Spleen (tissue), 11 donors: ENCODE measurements at regions not wholly inside any gene's neighbourhood (a gene's known extent, or its start where the extent isn't known, plus 50 kb on each side); places are given as distances from the start of the nearest gene placed in this dataset.

ENCODE experiments used
- DNase-seq: peaks from one replicate; pipeline ENCODE4 v3.0.0-alpha.2; 2020
- H3K27ac ChIP-seq, 8 donors: fragments of 200-600 bp; sonication (generic) in 7 of 8; 1 replicate in 4 of 8; 2 replicates in 4 of 8; pipeline versions ENCODE4 v1.5.0 to v1.8.0; 2016 to 2021; ENCODE audit warnings: inconsistent platforms in 4 of 8, mild to moderate bottlenecking in 4 of 8, moderate library complexity in 1 of 8
- H3K27me3 ChIP-seq, 7 donors: fragments of 200-600 bp; sonication (generic) in 6 of 7; replicated peaks in 1 of 7; 1 replicate in 4 of 7; 2 replicates in 3 of 7; pipeline versions ENCODE4 v1.5.0 to v1.8.0; 2016 to 2021; ENCODE audit warnings: inconsistent platforms in 3 of 7, mild to moderate bottlenecking in 1 of 7
- H3K36me3 ChIP-seq, 6 donors: fragments of 200-600 bp; sonication (generic) in 5 of 6; 1 replicate in 4 of 6; 2 replicates in 2 of 6; pipeline versions ENCODE4 v1.5.0 to v1.8.0; 2016 to 2021; ENCODE audit warnings: inconsistent platforms in 2 of 6
- H3K4me1 ChIP-seq, 6 donors: fragments of 200-600 bp; sonication (generic) in 5 of 6; 1 replicate in 3 of 6; 2 replicates in 3 of 6; pipeline versions ENCODE4 v1.5.0 to v1.8.0; 2016 to 2021; ENCODE audit warnings: inconsistent platforms in 3 of 6
- H3K4me3 ChIP-seq, 8 donors: fragments of 200-600 bp; sonication (generic) in 7 of 8; 1 replicate in 4 of 8; 2 replicates in 4 of 8; pipeline versions ENCODE4 v1.5.0 to v1.8.0; 2016 to 2021; ENCODE audit warnings: inconsistent platforms in 4 of 8, mild to moderate bottlenecking in 4 of 8, moderate library complexity in 2 of 8
- H3K9me3 ChIP-seq, 8 donors: fragments of 200-600 bp; sonication (generic) in 7 of 8; 1 replicate in 4 of 8; 2 replicates in 4 of 8; pipeline versions ENCODE4 v1.5.0 to v1.8.0; 2016 to 2021; ENCODE audit warnings: inconsistent platforms in 4 of 8
- POLR2A ChIP-seq, 3 donors: fragments of 450-650 bp; IDR thresholded peaks; one replicate each; pipeline ENCODE4 v1.5.1; 2017; ENCODE audit warnings: antibody characterized with exemption in 3 of 3, mild to moderate bottlenecking in 1 of 3
- POLR2AphosphoS5 ChIP-seq, 3 donors: sonication (generic); formaldehyde crosslinking; IDR thresholded peaks; one replicate each; pipeline ENCODE4 v1.5.1; 2017; ENCODE audit warnings: antibody characterized with exemption in 3 of 3
- WGBS, 5 donors: extraction: QIAGEN DNeasy Blood & Tissue Kit in 3 of 5; methylation state at CpG; one replicate each; pipeline versions ENCODE4 v1.1.5 to v1.1.7; 2013 to 2018; 5-methylcytosine and 5-hydroxymethylcytosine counted together
- intact Hi-C: fragments of 100-400 bp; cut with DNase I; formaldehyde crosslinking; loops from one replicate; pipeline ENCODE4 v1.15.0; 2023; ENCODE audit warnings: low total_unique reads
- TF ChIP-seq, protein P1 (sequence below), 11 experiments: fragments of 200-600 bp in 7 of 11; fragments of 450-650 bp in 4 of 11; sonication (generic) in 4 of 11; IDR thresholded peaks in 8 of 11; conservative IDR thresholded peaks in 3 of 11; 1 replicate in 7 of 11; 2 replicates in 4 of 11; pipeline versions ENCODE4 v1.4.0 to v1.8.0; 2016 to 2021; ENCODE audit warnings: antibody characterized with exemption in 11 of 11, inconsistent platforms in 4 of 11, mild to moderate bottlenecking in 1 of 11
- donor health status: healthy with polysubstance abuse.
- donor health status: DM: no; HTN: no; CAD: no; lungs with moderate emphysema.
- donor health status: DM: no; HTN: no; CAD: no.
- donor health status: Bipolar disorder and iron deficiency.
- donor health status: healthy.
- donor health status: DM: no; HTN: no; CAD: no.
- donor health status: DM: yes; HTN: yes; CAD: no.

- H3K4me1 ChIP-seq: no peaks in the 10 kb centered on the region
- no peak overlapping the region for H3K4me3 ChIP-seq
- H3K27ac ChIP-seq: no peak overlapping the region
- WGBS, 5 donors: 84 to 97% (median 90%) methylated on average over 2 of the region's 2 CpGs
- peaks cover 0 to 4% (median 0%) of the 10 kb centered on the region in 8 donors for H3K9me3 ChIP-seq
- intact Hi-C loops: no loop called here
- H3K27me3 ChIP-seq: no peaks in the 10 kb centered on the region
- no peaks in the 10 kb centered on the region for H3K36me3 ChIP-seq
- DNase-seq: no peak
- TF ChIP-seq, protein P1, sequence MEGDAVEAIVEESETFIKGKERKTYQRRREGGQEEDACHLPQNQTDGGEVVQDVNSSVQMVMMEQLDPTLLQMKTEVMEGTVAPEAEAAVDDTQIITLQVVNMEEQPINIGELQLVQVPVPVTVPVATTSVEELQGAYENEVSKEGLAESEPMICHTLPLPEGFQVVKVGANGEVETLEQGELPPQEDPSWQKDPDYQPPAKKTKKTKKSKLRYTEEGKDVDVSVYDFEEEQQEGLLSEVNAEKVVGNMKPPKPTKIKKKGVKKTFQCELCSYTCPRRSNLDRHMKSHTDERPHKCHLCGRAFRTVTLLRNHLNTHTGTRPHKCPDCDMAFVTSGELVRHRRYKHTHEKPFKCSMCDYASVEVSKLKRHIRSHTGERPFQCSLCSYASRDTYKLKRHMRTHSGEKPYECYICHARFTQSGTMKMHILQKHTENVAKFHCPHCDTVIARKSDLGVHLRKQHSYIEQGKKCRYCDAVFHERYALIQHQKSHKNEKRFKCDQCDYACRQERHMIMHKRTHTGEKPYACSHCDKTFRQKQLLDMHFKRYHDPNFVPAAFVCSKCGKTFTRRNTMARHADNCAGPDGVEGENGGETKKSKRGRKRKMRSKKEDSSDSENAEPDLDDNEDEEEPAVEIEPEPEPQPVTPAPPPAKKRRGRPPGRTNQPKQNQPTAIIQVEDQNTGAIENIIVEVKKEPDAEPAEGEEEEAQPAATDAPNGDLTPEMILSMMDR (IDR thresholded peaks at IDR 0.05 in 8 of 11, conservative IDR thresholded peaks at IDR 0.05 in 3 of 11): no peak
- TF ChIP-seq POLR2A (IDR thresholded peaks at IDR 0.05): no peak
- no peak for TF ChIP-seq POLR2AphosphoS5 (IDR thresholded peaks at IDR 0.05)
These were observed 117.9 kb upstream of the HABP2 start for GRCh38 chr10:113434950-113435349.

GRCh38 chr10:113435881-113436280 lies 117.0 kb upstream of the HABP2 start:
- Histone ChIP-seq H3K4me1 (no peaks in the 10 kb centered on the region), H3K9me3 (no peaks in the 10 kb centered on the region), H3K4me3 (no peak overlapping the region), H3K27me3 (no peaks in the 10 kb centered on the region), H3K27ac (no peak overlapping the region), H3K36me3 (no peaks in the 10 kb centered on the region)
- 70 to 86% (median 80%) methylated on average over 2 of the region's 2 CpGs for WGBS, 5 donors
- intact Hi-C loops: no loop called here
- DNase-seq: no peak
- TF ChIP-seq POLR2AphosphoS5 (IDR thresholded peaks at IDR 0.05) (no peak), POLR2A (IDR thresholded peaks at IDR 0.05) (no peak)
- TF ChIP-seq, protein P1 (IDR thresholded peaks at IDR 0.05 in 8 of 11, conservative IDR thresholded peaks at IDR 0.05 in 3 of 11): no peak

GRCh38 chr10:113436851-113437250 lies 116.0 kb upstream of the HABP2 start:
- H3K4me3 ChIP-seq: no peak overlapping the region
- no peaks in the 10 kb centered on the region for H3K27me3 ChIP-seq
- no peak for DNase-seq
- no peaks in the 10 kb centered on the region for H3K36me3 ChIP-seq
- H3K9me3 ChIP-seq: no peaks in the 10 kb centered on the region
- WGBS, 5 donors: 54 to 81% (median 75%) methylated on average over 4 of the region's 4 CpGs
- H3K27ac ChIP-seq: no peak overlapping the region
- intact Hi-C loops: no loop called here
- H3K4me1 ChIP-seq: no peaks in the 10 kb centered on the region
- TF ChIP-seq POLR2AphosphoS5 (IDR thresholded peaks at IDR 0.05) (no peak), POLR2A (IDR thresholded peaks at IDR 0.05) (no peak)
- TF ChIP-seq, protein P1 (IDR thresholded peaks at IDR 0.05 in 8 of 11, conservative IDR thresholded peaks at IDR 0.05 in 3 of 11): no peak

DNA sequence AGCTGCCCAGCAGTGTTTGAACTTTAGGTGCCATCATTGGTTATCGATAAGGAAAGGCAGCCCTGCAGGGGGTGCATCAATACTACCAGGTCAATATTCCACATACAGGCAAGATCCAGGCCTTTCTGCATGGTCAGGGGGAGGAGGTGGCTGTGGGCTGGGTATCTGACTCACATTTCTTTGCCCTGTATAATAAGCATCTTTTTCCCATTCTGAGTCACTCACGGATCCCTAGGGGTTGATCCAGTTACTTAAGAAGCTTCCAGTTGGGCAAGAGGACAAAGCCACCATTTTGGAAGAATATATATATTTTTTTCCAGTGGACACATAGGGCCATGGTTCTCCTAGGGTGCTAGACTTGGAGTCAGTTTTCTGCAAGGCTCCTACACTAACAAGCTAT lies 114.2 kb upstream of the HABP2 start:
- H3K27me3 ChIP-seq: no peaks in the 10 kb centered on the region
- H3K4me3 ChIP-seq: no peak overlapping the region
- TF ChIP-seq POLR2A (IDR thresholded peaks at IDR 0.05): no peak
- TF ChIP-seq, protein P1 (IDR thresholded peaks at IDR 0.05 in 8 of 11, conservative IDR thresholded peaks at IDR 0.05 in 3 of 11): no peak
- no peak overlapping the region for H3K27ac ChIP-seq
- intact Hi-C loops: no loop called here
- DNase-seq: no peak
- H3K4me1 ChIP-seq: no peaks in the 10 kb centered on the region
- H3K9me3 ChIP-seq: no peaks in the 10 kb centered on the region
- WGBS, 5 donors: 82 to 88% (median 86%) methylated on average over 2 of the region's 2 CpGs
- H3K36me3 ChIP-seq: no peaks in the 10 kb centered on the region
